PC-3 (cell line): ENCODE measurements at regions not wholly inside any gene's neighbourhood (a gene's known extent, or its start where the extent isn't known, plus 50 kb on each side); places are given as distances from the start of the nearest gene placed in this dataset.

Experiments
- ATAC-seq: fragments of 200-7000 bp; cut with Tn5 transposase; 2 replicates; pipeline ENCODE4 v1.9.1; 2020; ENCODE audit warnings: mild to moderate bottlenecking, moderate library complexity
- BruUV-seq: library from RNA; stranded (reverse); fragments of 400-500 nt; replicated peaks from 2 replicates; lab custom pipeline; 2021; lab: Mats Ljungman, UMichigan
- CTCF ChIA-PET: fragments of 300-600 bp; sonication (Branson Sonifier 250); formaldehyde crosslinking; loops from one replicate; lab custom pipeline; 2022; ENCODE audit warnings: antibody characterized with exemption; lab: Charles Lee
- POLR2A ChIA-PET: fragments of 300-600 bp; sonication (Branson Sonifier 250); formaldehyde crosslinking; loops from one replicate; lab custom pipeline; 2022; ENCODE audit warnings: antibody characterized with exemption; ENCODE audit not compliant: unreplicated experiment; lab: Charles Lee
- DNase-seq: peaks from one replicate; pipeline ENCODE4 v3.0.0-alpha.2; 2015
- H2AFZ ChIP-seq: fragments of 300-600 bp; sonication (generic); 2 replicates; pipeline ENCODE4 v1.6.0; 2016; ENCODE audit warnings: antibody characterized with exemption, low read length
- H3F3A ChIP-seq: fragments of 300-600 bp; sonication (generic); one replicate; pipeline ENCODE4 v1.6.0; 2017; ENCODE audit warnings: antibody characterized with exemption, low read length, control low read depth, mild to moderate bottlenecking; ENCODE audit not compliant: unreplicated experiment
- H3K27ac ChIP-seq: fragments of 300-600 bp; sonication (generic); 2 replicates; pipeline ENCODE4 v1.5.1; 2016; ENCODE audit warnings: mild to moderate bottlenecking, low read length
- H3K27me3 ChIP-seq: fragments of 300-600 bp; sonication (generic); 2 replicates; pipeline ENCODE4 v1.6.1; 2016; ENCODE audit warnings: low read length, mixed read lengths
- H3K36me3 ChIP-seq: fragments of 300-600 bp; sonication (generic); 2 replicates; pipeline ENCODE4 v1.6.1; 2016; ENCODE audit warnings: low read depth, mixed run types, low read length, mixed read lengths
- H3K4me1 ChIP-seq: fragments of 300-600 bp; sonication (generic); 2 replicates; pipeline ENCODE4 v1.5.1; 2016; ENCODE audit warnings: low read length; ENCODE audit not compliant: insufficient read depth
- H3K4me2 ChIP-seq: fragments of 300-600 bp; sonication (generic); 2 replicates; pipeline ENCODE4 v1.6.0; 2016; ENCODE audit warnings: low read length
- H3K4me3 ChIP-seq: fragments of 300-600 bp; sonication (generic); 2 replicates; pipeline ENCODE4 v1.5.1; 2016; ENCODE audit warnings: mild to moderate bottlenecking, low read length, mixed read lengths
- H3K79me2 ChIP-seq: fragments of 300-600 bp; sonication (generic); 2 replicates; pipeline ENCODE4 v1.6.1; 2017; ENCODE audit warnings: low read length, mixed read lengths
- H3K9ac ChIP-seq: fragments of 300-600 bp; sonication (generic); 2 replicates; pipeline ENCODE4 v1.6.0; 2016; ENCODE audit warnings: mild to moderate bottlenecking, low read length
- H3K9me2 ChIP-seq: fragments of 300-600 bp; sonication (generic); replicated peaks from 2 replicates; pipeline ENCODE4 v1.6.1; 2016; ENCODE audit warnings: mixed run types, low read length, mixed read lengths
- H3K9me3 ChIP-seq: fragments of 300-600 bp; sonication (generic); 2 replicates; pipeline ENCODE4 v1.6.1; 2016; ENCODE audit warnings: low read length, mixed read lengths
- H4K20me1 ChIP-seq: fragments of 300-600 bp; sonication (generic); 2 replicates; pipeline ENCODE4 v1.6.1; 2016; ENCODE audit warnings: low read length, mixed read lengths
- CTCF ChIP-seq: fragments of 300-600 bp; sonication (generic); conservative IDR thresholded peaks from 2 replicates; pipeline ENCODE4 v1.5.1; 2017; ENCODE audit warnings: antibody characterized with exemption, low read depth, mild to moderate bottlenecking, low read length
- EZH2 ChIP-seq: fragments of 300-600 bp; sonication (generic); IDR thresholded peaks from one replicate; pipeline ENCODE4 v1.6.1; 2017; ENCODE audit warnings: antibody characterized with exemption, mild to moderate bottlenecking, low read length; ENCODE audit not compliant: unreplicated experiment
- EZH2phosphoT487 ChIP-seq: fragments of 300-600 bp; sonication (generic); IDR thresholded peaks from 2 replicates; pipeline ENCODE4 v1.6.1; 2018; ENCODE audit warnings: mild to moderate bottlenecking, antibody characterized with exemption, low read length, borderline replicate concordance
- intact Hi-C: fragments of 100-400 bp; cut with micrococcal nuclease; formaldehyde crosslinking; loops from 2 replicates; pipeline ENCODE4 v1.9.0; 2023

DNA sequence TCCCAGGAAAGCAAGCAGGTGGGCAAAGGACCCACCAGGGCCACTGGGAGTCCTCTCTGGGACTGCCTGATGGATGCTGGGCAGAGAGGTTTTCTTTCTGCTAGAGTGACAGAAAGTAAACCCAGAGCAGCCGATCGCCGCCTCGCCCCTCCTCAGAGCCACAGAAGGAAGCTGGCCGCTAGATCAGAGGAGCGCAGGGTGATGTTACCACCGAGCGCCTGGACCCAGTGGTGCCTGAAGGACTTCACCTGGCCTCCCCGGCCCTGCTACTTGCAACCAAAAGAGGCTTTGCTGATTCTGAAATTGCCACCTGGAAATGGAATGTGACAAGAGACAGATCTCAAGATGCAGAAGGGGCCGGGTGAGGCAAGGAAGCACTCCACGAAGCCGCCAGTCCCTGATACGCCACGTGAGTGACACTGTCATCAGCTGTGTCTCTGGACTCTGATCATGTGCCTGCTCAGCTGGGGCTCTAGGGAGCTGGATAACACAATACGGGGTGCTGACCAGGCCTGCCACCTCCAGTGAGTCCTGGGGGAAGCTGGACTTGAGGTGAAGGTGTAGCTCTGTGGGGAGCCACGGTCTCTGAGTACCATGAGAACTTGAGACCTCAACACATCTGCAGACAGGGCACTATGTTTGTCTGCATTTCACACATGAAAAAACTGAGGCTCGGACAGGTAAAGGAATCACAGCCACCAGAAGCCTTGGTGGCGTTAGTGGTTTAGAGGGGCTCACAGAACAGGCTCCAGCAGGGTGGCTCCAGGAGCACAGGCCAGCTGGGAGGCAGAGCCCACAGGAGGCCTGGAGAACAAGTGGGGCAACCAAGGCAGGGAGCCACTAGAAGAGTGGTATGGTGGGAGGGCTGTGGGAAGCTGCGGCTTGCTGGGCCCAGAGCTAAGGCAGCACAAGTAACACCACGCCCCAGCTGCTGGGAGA is 137.9 kb upstream of the PRR20G start:
- H3K9me2 ChIP-seq, result no peaks in the 10 kb centered on the region
- no peaks in the 10 kb centered on the region for H3K36me3 ChIP-seq
- no peak for DNase-seq
- H3K79me2 ChIP-seq, result no peaks in the 10 kb centered on the region
- no peak overlapping the region for H3K9ac ChIP-seq
- CTCF ChIA-PET, result no interaction called here
- H3K9me3 ChIP-seq, result no peaks in the 10 kb centered on the region
- H4K20me1 ChIP-seq, result no peaks in the 10 kb centered on the region
- H2AFZ ChIP-seq, result no peak overlapping the region
- H3K4me1 ChIP-seq, result no peaks in the 10 kb centered on the region
- intact Hi-C loops, result no loop called here
- POLR2A ChIA-PET, result no interaction called here
- H3K27me3 ChIP-seq, result peaks cover 85% of the 10 kb centered on the region
- H3K4me3 ChIP-seq, result no peak overlapping the region
- H3K4me2 ChIP-seq, result no peak overlapping the region
- no peaks in the 10 kb centered on the region for H3F3A ChIP-seq
- H3K27ac ChIP-seq, result no peak overlapping the region
- TF ChIP-seq EZH2phosphoT487, result no peak
- TF ChIP-seq EZH2, result no peak
- TF ChIP-seq CTCF, result no peak
- no TSS peak for BruUV-seq
- ATAC-seq, result no peak

GRCh38 chr3:127424766-127425504 is 137.1 kb upstream of the PRR20G start:
- H3K9me2 ChIP-seq, result no peaks in the 10 kb centered on the region
- H3K27ac ChIP-seq, result no peak overlapping the region
- no peak overlapping the region for H2AFZ ChIP-seq
- H3K4me1 ChIP-seq, result no peaks in the 10 kb centered on the region
- DNase-seq, result no peak
- no peaks in the 10 kb centered on the region for H3K9me3 ChIP-seq
- no peak overlapping the region for H3K4me2 ChIP-seq
- BruUV-seq, result no TSS peak
- ATAC-seq, result no peak; the same call in 1 of the 2 replicates
- no peaks in the 10 kb centered on the region for H3F3A ChIP-seq
- peaks cover 85% of the 10 kb centered on the region for H3K27me3 ChIP-seq
- no peaks in the 10 kb centered on the region for H3K79me2 ChIP-seq
- no peak overlapping the region for H3K4me3 ChIP-seq
- intact Hi-C loops, result no loop called here
- H3K9ac ChIP-seq, result no peak overlapping the region
- TF ChIP-seq EZH2 (no peak), CTCF (no peak), EZH2phosphoT487 (no peak)
- no peaks in the 10 kb centered on the region for H3K36me3 ChIP-seq
- ChIA-PET CTCF (no interaction called here), POLR2A (no interaction called here)
- H4K20me1 ChIP-seq, result no peaks in the 10 kb centered on the region
